GM06990 (cell line): ENCODE measurements at regions not wholly inside any gene's neighbourhood (a gene's known extent, or its start where the extent isn't known, plus 50 kb on each side); places are given as distances from the start of the nearest gene placed in this dataset.

Experiments
- DNase-seq: peaks from one replicate; pipeline ENCODE4 v3.0.0-alpha.2; 2011; ENCODE audit not compliant: insufficient read length; ENCODE audit errors: extremely low read depth
- H3K27me3 ChIP-seq: replicated peaks from 2 replicates; pipeline ENCODE4 v1.6.0; 2011; ENCODE audit warnings: low read length; ENCODE audit not compliant: control insufficient read depth, insufficient read depth
- H3K36me3 ChIP-seq: 2 replicates; pipeline ENCODE4 v1.5.1; 2011; ENCODE audit warnings: low read length; ENCODE audit not compliant: control insufficient read depth, insufficient read depth
- H3K4me3 ChIP-seq: replicated peaks from 2 replicates; pipeline ENCODE4 v1.5.1; 2011; ENCODE audit warnings: low read depth, mild to moderate bottlenecking, control low read depth, low read length
- CTCF ChIP-seq: IDR thresholded peaks from 2 replicates; pipeline ENCODE4 v1.5.1; 2011; ENCODE audit warnings: low read length, control low read depth, mild to moderate bottlenecking, inconsistent platforms; ENCODE audit not compliant: insufficient read depth, poor library complexity, severe bottlenecking

- Histone ChIP-seq H3K36me3 (no peaks in the 10 kb centered on the region), H3K27me3 (no peaks in the 10 kb centered on the region), H3K4me3 (no peak overlapping the region)
- no peak for TF ChIP-seq CTCF
- DNase-seq, result no peak
Measured at GRCh38 chr2:13158466-13158865, 441.7 kb downstream of the TRIB2 start.

GRCh38 chr2:13180729-13181128 is 464.0 kb downstream of the TRIB2 start:
- no peaks in the 10 kb centered on the region for H3K27me3 ChIP-seq
- no peak overlapping the region for H3K4me3 ChIP-seq
- no peak for DNase-seq
- no peaks in the 10 kb centered on the region for H3K36me3 ChIP-seq
- TF ChIP-seq CTCF, result no peak

GRCh38 chr2:13193075-13193474 is 476.3 kb downstream of the TRIB2 start:
- Histone ChIP-seq H3K4me3 (no peak overlapping the region), H3K27me3 (no peaks in the 10 kb centered on the region; the same call in 1 of the 2 replicates), H3K36me3 (no peaks in the 10 kb centered on the region)
- no peak for TF ChIP-seq CTCF
- DNase-seq, result no peak

- H3K4me3 ChIP-seq, result no peak overlapping the region
- no peaks in the 10 kb centered on the region; the same call in 1 of the 2 replicates for H3K27me3 ChIP-seq
- peak; percentile 56 for TF ChIP-seq CTCF
- H3K36me3 ChIP-seq, result no peaks in the 10 kb centered on the region
- DNase-seq, result peak; percentile 13
Measured at GRCh38 chr2:13193900-13194299, 477.2 kb downstream of the TRIB2 start.

GRCh38 chr2:13195270-13195669 is 478.5 kb downstream of the TRIB2 start:
- H3K4me3 ChIP-seq, result no peak overlapping the region
- no peak for TF ChIP-seq CTCF
- no peaks in the 10 kb centered on the region for H3K36me3 ChIP-seq
- no peak for DNase-seq
- H3K27me3 ChIP-seq, result no peaks in the 10 kb centered on the region; the same call in 1 of the 2 replicates

GRCh38 chr2:13197248-13197647 is 480.5 kb downstream of the TRIB2 start:
- no peaks in the 10 kb centered on the region for H3K36me3 ChIP-seq
- H3K4me3 ChIP-seq, result no peak overlapping the region
- H3K27me3 ChIP-seq, result no peaks in the 10 kb centered on the region
- TF ChIP-seq CTCF, result no peak
- DNase-seq, result no peak
